IPS-18a (cell line): ENCODE measurements at regions not wholly inside any gene's neighbourhood (a gene's known extent, or its start where the extent isn't known, plus 50 kb on each side); places are given as distances from the start of the nearest gene placed in this dataset.

Experiments
- H3K27ac ChIP-seq: one replicate; pipeline ENCODE4 v1.5.1; 2013; ENCODE audit warnings: low read length
- H3K27me3 ChIP-seq: one replicate; pipeline ENCODE4 v1.6.1; 2013; ENCODE audit warnings: mild to moderate bottlenecking, low read length; ENCODE audit not compliant: control insufficient read depth, insufficient read depth
- H3K36me3 ChIP-seq: one replicate; pipeline ENCODE4 v1.6.1; 2013; ENCODE audit warnings: low read depth, low read length; ENCODE audit not compliant: control insufficient read depth
- H3K4me1 ChIP-seq: one replicate; pipeline ENCODE4 v1.6.1; 2013; ENCODE audit warnings: low read depth, low read length; ENCODE audit not compliant: control insufficient read depth
- H3K4me3 ChIP-seq: one replicate; pipeline ENCODE4 v1.5.1; 2013; ENCODE audit warnings: low read length
- H3K9ac ChIP-seq: one replicate; pipeline ENCODE4 v1.6.1; 2013; ENCODE audit warnings: mild to moderate bottlenecking, low read length, moderate library complexity
- H3K9me3 ChIP-seq: one replicate; pipeline ENCODE4 v1.6.1; 2013; ENCODE audit warnings: low read depth, low read length; ENCODE audit not compliant: control insufficient read depth

GRCh38 chr11:23496340-23496739 lies 636.1 kb upstream of the CCDC179 start:
- no peak overlapping the region for H3K27ac ChIP-seq
- peaks cover 5% of the 10 kb centered on the region for H3K4me1 ChIP-seq
- no peak overlapping the region for H3K9ac ChIP-seq
- no peaks in the 10 kb centered on the region for H3K9me3 ChIP-seq
- no peaks in the 10 kb centered on the region for H3K36me3 ChIP-seq
- H3K4me3 ChIP-seq, result no peak overlapping the region
- no peaks in the 10 kb centered on the region for H3K27me3 ChIP-seq

GRCh38 chr11:23497040-23497439 lies 636.8 kb upstream of the CCDC179 start:
- Histone ChIP-seq H3K27me3 (no peaks in the 10 kb centered on the region), H3K27ac (no peak overlapping the region), H3K9ac (no peak overlapping the region), H3K9me3 (no peaks in the 10 kb centered on the region), H3K4me3 (no peak overlapping the region), H3K36me3 (no peaks in the 10 kb centered on the region), H3K4me1 (peaks cover 5% of the 10 kb centered on the region)

- no peaks in the 10 kb centered on the region for H3K36me3 ChIP-seq
- no peaks in the 10 kb centered on the region for H3K9me3 ChIP-seq
- no peak overlapping the region for H3K9ac ChIP-seq
- H3K27ac ChIP-seq, result no peak overlapping the region
- no peaks in the 10 kb centered on the region for H3K27me3 ChIP-seq
- no peaks in the 10 kb centered on the region for H3K4me1 ChIP-seq
- no peak overlapping the region for H3K4me3 ChIP-seq
These were observed 642.1 kb upstream of the CCDC179 start for GRCh38 chr11:23502389-23502788.

GRCh38 chr11:23502826-23503225 lies 642.6 kb upstream of the CCDC179 start:
- Histone ChIP-seq H3K27ac (no peak overlapping the region), H3K9me3 (no peaks in the 10 kb centered on the region), H3K4me3 (no peak overlapping the region), H3K36me3 (no peaks in the 10 kb centered on the region), H3K4me1 (no peaks in the 10 kb centered on the region), H3K9ac (no peak overlapping the region), H3K27me3 (no peaks in the 10 kb centered on the region)

- Histone ChIP-seq H3K9ac (no peak overlapping the region), H3K27me3 (no peaks in the 10 kb centered on the region), H3K4me1 (no peaks in the 10 kb centered on the region), H3K9me3 (no peaks in the 10 kb centered on the region), H3K36me3 (no peaks in the 10 kb centered on the region), H3K27ac (no peak overlapping the region), H3K4me3 (no peak overlapping the region)
These were observed 648.7 kb upstream of the CCDC179 start for GRCh38 chr11:23509023-23509422.

- no peak overlapping the region for H3K27ac ChIP-seq
- H3K4me3 ChIP-seq, result no peak overlapping the region
- H3K9ac ChIP-seq, result no peak overlapping the region
- H3K4me1 ChIP-seq, result no peaks in the 10 kb centered on the region
- no peaks in the 10 kb centered on the region for H3K36me3 ChIP-seq
- H3K27me3 ChIP-seq, result no peaks in the 10 kb centered on the region
- H3K9me3 ChIP-seq, result no peaks in the 10 kb centered on the region
These were observed 649.5 kb upstream of the CCDC179 start for GRCh38 chr11:23509821-23510220.

- no peaks in the 10 kb centered on the region for H3K36me3 ChIP-seq
- no peaks in the 10 kb centered on the region for H3K4me1 ChIP-seq
- no peaks in the 10 kb centered on the region for H3K27me3 ChIP-seq
- H3K27ac ChIP-seq, result no peak overlapping the region
- H3K4me3 ChIP-seq, result no peak overlapping the region
- H3K9me3 ChIP-seq, result no peaks in the 10 kb centered on the region
- H3K9ac ChIP-seq, result no peak overlapping the region
These were observed 658.9 kb upstream of the CCDC179 start for GRCh38 chr11:23519194-23519593.

GRCh38 chr11:23520226-23520960 lies 660.1 kb upstream of the CCDC179 start:
- H3K9ac ChIP-seq, result no peak overlapping the region
- H3K9me3 ChIP-seq, result no peaks in the 10 kb centered on the region
- no peaks in the 10 kb centered on the region for H3K36me3 ChIP-seq
- no peaks in the 10 kb centered on the region for H3K27me3 ChIP-seq
- H3K4me3 ChIP-seq, result no peak overlapping the region
- H3K4me1 ChIP-seq, result no peaks in the 10 kb centered on the region
- H3K27ac ChIP-seq, result no peak overlapping the region

- Histone ChIP-seq H3K27ac (no peak overlapping the region), H3K27me3 (no peaks in the 10 kb centered on the region), H3K4me3 (no peak overlapping the region), H3K36me3 (no peaks in the 10 kb centered on the region), H3K9me3 (no peaks in the 10 kb centered on the region), H3K4me1 (no peaks in the 10 kb centered on the region), H3K9ac (no peak overlapping the region)
These were observed 676.6 kb upstream of the CCDC179 start for GRCh38 chr11:23536907-23537306.

- Histone ChIP-seq H3K27ac (no peak overlapping the region), H3K4me3 (no peak overlapping the region), H3K4me1 (peaks cover 2% of the 10 kb centered on the region), H3K9me3 (no peaks in the 10 kb centered on the region), H3K36me3 (no peaks in the 10 kb centered on the region), H3K27me3 (no peaks in the 10 kb centered on the region), H3K9ac (no peak overlapping the region)
These were observed 679.3 kb upstream of the CCDC179 start for GRCh38 chr11:23539556-23539955.

- no peak overlapping the region for H3K9ac ChIP-seq
- no peaks in the 10 kb centered on the region for H3K36me3 ChIP-seq
- H3K27ac ChIP-seq, result no peak overlapping the region
These were observed 679.9 kb upstream of the CCDC179 start for GRCh38 chr11:23540101-23540561.

GRCh38 chr11:23542189-23542588 lies 681.9 kb upstream of the CCDC179 start:
- H3K27me3 ChIP-seq, result no peaks in the 10 kb centered on the region
- no peak overlapping the region for H3K9ac ChIP-seq
- no peaks in the 10 kb centered on the region for H3K36me3 ChIP-seq
- peaks cover 2% of the 10 kb centered on the region for H3K4me1 ChIP-seq
- H3K4me3 ChIP-seq, result no peak overlapping the region
- no peaks in the 10 kb centered on the region for H3K9me3 ChIP-seq
- H3K27ac ChIP-seq, result no peak overlapping the region

More at GRCh38 chr11:23540101-23540561, 679.9 kb upstream of the CCDC179 start:
- Histone ChIP-seq H3K9me3 (no peaks in the 10 kb centered on the region), H3K27me3 (no peaks in the 10 kb centered on the region), H3K4me1 (peaks cover 2% of the 10 kb centered on the region), H3K4me3 (no peak overlapping the region)
